ENCODE measurements at regions not wholly inside any gene's neighbourhood (a gene's known extent, or its start where the extent isn't known, plus 50 kb on each side); places are given as distances from the start of the nearest gene placed in this dataset.

DNA sequence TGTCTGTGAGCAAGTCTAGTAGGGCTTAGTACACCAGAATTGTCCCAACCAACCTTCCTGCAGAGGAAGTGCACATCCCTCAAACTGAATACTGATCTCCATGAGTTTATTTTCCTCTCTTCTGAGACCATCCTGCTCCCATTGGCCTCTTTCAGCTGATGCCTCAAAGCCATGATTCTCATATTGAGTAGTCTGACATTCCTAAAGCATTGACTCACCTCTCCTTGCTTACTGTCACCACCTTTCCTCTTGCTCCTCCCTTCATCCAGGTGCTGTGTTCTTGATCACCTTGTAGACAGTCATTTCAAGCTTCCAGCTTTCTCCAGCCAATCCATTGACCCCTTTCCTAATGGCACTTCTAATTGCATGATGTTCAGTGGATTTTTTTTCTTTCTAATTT, 583.7 kb upstream of the USP15 start:
- TF ChIP-seq, protein P1, sequence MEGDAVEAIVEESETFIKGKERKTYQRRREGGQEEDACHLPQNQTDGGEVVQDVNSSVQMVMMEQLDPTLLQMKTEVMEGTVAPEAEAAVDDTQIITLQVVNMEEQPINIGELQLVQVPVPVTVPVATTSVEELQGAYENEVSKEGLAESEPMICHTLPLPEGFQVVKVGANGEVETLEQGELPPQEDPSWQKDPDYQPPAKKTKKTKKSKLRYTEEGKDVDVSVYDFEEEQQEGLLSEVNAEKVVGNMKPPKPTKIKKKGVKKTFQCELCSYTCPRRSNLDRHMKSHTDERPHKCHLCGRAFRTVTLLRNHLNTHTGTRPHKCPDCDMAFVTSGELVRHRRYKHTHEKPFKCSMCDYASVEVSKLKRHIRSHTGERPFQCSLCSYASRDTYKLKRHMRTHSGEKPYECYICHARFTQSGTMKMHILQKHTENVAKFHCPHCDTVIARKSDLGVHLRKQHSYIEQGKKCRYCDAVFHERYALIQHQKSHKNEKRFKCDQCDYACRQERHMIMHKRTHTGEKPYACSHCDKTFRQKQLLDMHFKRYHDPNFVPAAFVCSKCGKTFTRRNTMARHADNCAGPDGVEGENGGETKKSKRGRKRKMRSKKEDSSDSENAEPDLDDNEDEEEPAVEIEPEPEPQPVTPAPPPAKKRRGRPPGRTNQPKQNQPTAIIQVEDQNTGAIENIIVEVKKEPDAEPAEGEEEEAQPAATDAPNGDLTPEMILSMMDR (IDR thresholded peaks at IDR 0.05 in 2 of 3, conservative IDR thresholded peaks at IDR 0.05 in 1 of 3; ENCODE audit: borderline replicate concordance in 1 of 3, insufficient read depth in 1 of 3, low read depth in 2 of 3, low read length in 2 of 3): no peak
- no peak for TF ChIP-seq CEBPB (IDR thresholded peaks at IDR 0.05; ENCODE audit: low read depth)
- TF ChIP-seq POLR2A (IDR thresholded peaks at IDR 0.05; ENCODE audit: borderline replicate concordance, extremely low read depth, insufficient read depth, insufficient read length): no peak
- TF ChIP-seq EZH2 (IDR thresholded peaks at IDR 0.05): no peak
- TF ChIP-seq, protein P2, sequence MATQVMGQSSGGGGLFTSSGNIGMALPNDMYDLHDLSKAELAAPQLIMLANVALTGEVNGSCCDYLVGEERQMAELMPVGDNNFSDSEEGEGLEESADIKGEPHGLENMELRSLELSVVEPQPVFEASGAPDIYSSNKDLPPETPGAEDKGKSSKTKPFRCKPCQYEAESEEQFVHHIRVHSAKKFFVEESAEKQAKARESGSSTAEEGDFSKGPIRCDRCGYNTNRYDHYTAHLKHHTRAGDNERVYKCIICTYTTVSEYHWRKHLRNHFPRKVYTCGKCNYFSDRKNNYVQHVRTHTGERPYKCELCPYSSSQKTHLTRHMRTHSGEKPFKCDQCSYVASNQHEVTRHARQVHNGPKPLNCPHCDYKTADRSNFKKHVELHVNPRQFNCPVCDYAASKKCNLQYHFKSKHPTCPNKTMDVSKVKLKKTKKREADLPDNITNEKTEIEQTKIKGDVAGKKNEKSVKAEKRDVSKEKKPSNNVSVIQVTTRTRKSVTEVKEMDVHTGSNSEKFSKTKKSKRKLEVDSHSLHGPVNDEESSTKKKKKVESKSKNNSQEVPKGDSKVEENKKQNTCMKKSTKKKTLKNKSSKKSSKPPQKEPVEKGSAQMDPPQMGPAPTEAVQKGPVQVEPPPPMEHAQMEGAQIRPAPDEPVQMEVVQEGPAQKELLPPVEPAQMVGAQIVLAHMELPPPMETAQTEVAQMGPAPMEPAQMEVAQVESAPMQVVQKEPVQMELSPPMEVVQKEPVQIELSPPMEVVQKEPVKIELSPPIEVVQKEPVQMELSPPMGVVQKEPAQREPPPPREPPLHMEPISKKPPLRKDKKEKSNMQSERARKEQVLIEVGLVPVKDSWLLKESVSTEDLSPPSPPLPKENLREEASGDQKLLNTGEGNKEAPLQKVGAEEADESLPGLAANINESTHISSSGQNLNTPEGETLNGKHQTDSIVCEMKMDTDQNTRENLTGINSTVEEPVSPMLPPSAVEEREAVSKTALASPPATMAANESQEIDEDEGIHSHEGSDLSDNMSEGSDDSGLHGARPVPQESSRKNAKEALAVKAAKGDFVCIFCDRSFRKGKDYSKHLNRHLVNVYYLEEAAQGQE (IDR thresholded peaks at IDR 0.05; ENCODE audit: low read depth): no peak
- no peak for TF ChIP-seq ZNF274 (IDR thresholded peaks at IDR 0.05; ENCODE audit: low read depth, low read length)
- no peak for TF ChIP-seq RAD21 (IDR thresholded peaks at IDR 0.05; ENCODE audit: low read depth)
- TF ChIP-seq YY1 (IDR thresholded peaks at IDR 0.05; ENCODE audit: extremely low read depth, insufficient replicate concordance, low read depth, low read length): no peak
- TF ChIP-seq EZH2phosphoT487 (IDR thresholded peaks at IDR 0.05; ENCODE audit: borderline replicate concordance): no peak
- no peak for TF ChIP-seq SIN3A (IDR thresholded peaks at IDR 0.05; ENCODE audit: low read depth)
- no peak for TF ChIP-seq POLR2AphosphoS5 (IDR thresholded peaks at IDR 0.05; ENCODE audit: low read depth, low read length)
